ENCODE measurements at regions not wholly inside any gene's neighbourhood (a gene's known extent, or its start where the extent isn't known, plus 50 kb on each side); places are given as distances from the start of the nearest gene placed in this dataset.

- DNase-seq (no peak), ATAC-seq (replicated peaks) (no peak)
- Mint-ChIP-seq H3K36me3 (ENCODE audit: insufficient read depth) (no peaks in the 10 kb centered on the region), H3K27me3 (peaks cover 36 to 82% of the 10 kb centered on the region in 2 donors), H3K9me3 (no peaks in the 10 kb centered on the region), H3K4me3 (no peak overlapping the region), H3K27ac (no peak overlapping the region), H3K4me1 (ENCODE audit: low read depth in 2 of 2) (no peaks in the 10 kb centered on the region)
These were observed 74.6 kb upstream of the KCND3 start for GRCh38 chr1:112063781-112064728.

GRCh38 chr1:112067989-112068388, 78.5 kb upstream of the KCND3 start:
- H3K4me3 Mint-ChIP-seq = no peak overlapping the region
- H3K27me3 Mint-ChIP-seq = peaks cover 41 to 68% of the 10 kb centered on the region in 2 donors
- DNase-seq = no peak
- ATAC-seq (replicated peaks) = no peak
- H3K4me1 Mint-ChIP-seq (ENCODE audit: low read depth in 2 of 2) = no peaks in the 10 kb centered on the region
- peaks cover 0 to 5% of the 10 kb centered on the region in 2 donors for H3K9me3 Mint-ChIP-seq
- no peak overlapping the region for H3K27ac Mint-ChIP-seq
- no peaks in the 10 kb centered on the region for H3K36me3 Mint-ChIP-seq (ENCODE audit: insufficient read depth)

DNA sequence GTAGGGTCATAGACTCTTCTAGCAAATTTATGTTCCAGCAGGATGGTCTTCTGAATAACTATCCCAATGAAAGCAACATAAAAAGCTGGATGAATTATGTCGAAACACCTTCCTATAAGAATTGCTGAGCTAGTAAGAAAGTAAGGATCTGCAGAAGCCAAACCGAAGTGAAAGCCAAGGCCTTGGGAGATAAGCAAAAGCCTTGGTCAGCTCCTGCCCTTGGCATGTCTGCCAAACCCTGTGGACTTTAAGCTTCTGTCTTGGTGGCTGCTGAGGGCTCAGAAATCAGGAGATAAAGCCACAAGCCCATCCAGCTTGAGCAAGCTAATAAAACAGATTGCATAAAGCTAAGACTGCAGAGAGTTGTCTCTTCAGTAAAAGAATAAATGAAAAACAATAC, 81.2 kb upstream of the KCND3 start:
- DNase-seq (no peak), ATAC-seq (replicated peaks) (no peak)
- no peak overlapping the region for H3K4me3 Mint-ChIP-seq
- no peak overlapping the region for H3K27ac Mint-ChIP-seq
- peaks cover 0 to 5% of the 10 kb centered on the region in 2 donors for H3K9me3 Mint-ChIP-seq
- no peaks in the 10 kb centered on the region for H3K4me1 Mint-ChIP-seq (ENCODE audit: low read depth in 2 of 2)
- no peaks in the 10 kb centered on the region for H3K36me3 Mint-ChIP-seq (ENCODE audit: insufficient read depth)
- peaks cover 35 to 48% of the 10 kb centered on the region in 2 donors for H3K27me3 Mint-ChIP-seq

DNA sequence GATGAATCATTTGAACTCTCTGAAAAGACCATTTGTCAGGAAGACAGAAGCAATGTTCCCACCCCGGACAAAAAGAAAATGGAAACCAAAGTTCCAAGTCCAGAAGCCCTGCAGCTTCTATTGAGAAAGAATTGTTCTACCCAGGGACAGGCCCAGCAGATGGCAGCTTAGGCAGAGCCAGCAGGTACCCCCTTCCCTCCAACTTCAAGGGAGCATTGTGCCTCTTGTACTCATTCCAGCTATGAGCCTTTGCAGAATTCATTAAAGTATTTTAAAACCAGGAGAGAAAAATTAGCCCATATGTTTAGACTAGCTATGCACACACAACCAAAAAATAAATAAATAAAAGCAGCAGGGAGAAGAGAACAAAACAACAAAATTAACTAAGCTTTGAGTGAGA, 85.2 kb upstream of the KCND3 start:
- Mint-ChIP-seq H3K36me3 (ENCODE audit: insufficient read depth) (no peaks in the 10 kb centered on the region), H3K27ac (no peak overlapping the region), H3K9me3 (peaks cover 0 to 5% of the 10 kb centered on the region in 2 donors), H3K27me3 (peaks cover 16 to 20% of the 10 kb centered on the region in 2 donors), H3K4me1 (ENCODE audit: low read depth in 2 of 2) (no peaks in the 10 kb centered on the region), H3K4me3 (no peak overlapping the region)
- ATAC-seq (replicated peaks) = no peak
- DNase-seq = no peak

DNA sequence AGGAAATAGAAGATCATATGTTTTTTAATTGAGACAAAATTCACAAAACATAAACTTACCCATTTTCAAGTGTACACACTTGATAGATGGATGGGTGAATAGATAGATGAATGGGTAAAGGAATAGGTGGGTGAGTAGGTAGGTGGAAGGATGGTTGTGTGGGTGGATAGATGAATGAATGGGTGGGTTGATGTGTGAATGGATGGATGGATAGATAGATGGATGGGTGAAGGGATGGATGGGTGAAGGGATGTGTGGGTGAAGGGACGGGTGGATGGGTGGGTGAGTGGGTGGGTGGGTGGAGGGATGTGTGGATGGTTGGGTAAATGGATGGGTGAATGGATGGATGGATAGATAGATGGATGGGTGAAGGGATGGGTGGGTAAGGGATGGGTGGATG, 86.1 kb upstream of the KCND3 start:
- DNase-seq = no peak
- H3K27ac Mint-ChIP-seq = no peak overlapping the region
- peaks cover 13 to 20% of the 10 kb centered on the region in 2 donors for H3K27me3 Mint-ChIP-seq
- H3K4me1 Mint-ChIP-seq (ENCODE audit: low read depth in 2 of 2) = no peaks in the 10 kb centered on the region
- no peaks in the 10 kb centered on the region for H3K36me3 Mint-ChIP-seq (ENCODE audit: insufficient read depth)
- no peak overlapping the region for H3K4me3 Mint-ChIP-seq
- no peaks in the 10 kb centered on the region for H3K9me3 Mint-ChIP-seq
- ATAC-seq (replicated peaks) = no peak

- Mint-ChIP-seq H3K27me3 (peaks cover 14 to 27% of the 10 kb centered on the region in 2 donors), H3K36me3 (ENCODE audit: insufficient read depth) (no peaks in the 10 kb centered on the region), H3K4me3 (no peak overlapping the region), H3K9me3 (no peaks in the 10 kb centered on the region), H3K4me1 (ENCODE audit: low read depth in 2 of 2) (no peaks in the 10 kb centered on the region), H3K27ac (no peak overlapping the region)
- ATAC-seq (replicated peaks) (no peak), DNase-seq (no peak)
These were observed 90.0 kb upstream of the KCND3 start for GRCh38 chr1:112079446-112079845.

GRCh38 chr1:112083487-112083886, 94.0 kb upstream of the KCND3 start:
- Mint-ChIP-seq H3K27me3 (peaks cover 31 to 33% of the 10 kb centered on the region in 2 donors), H3K4me3 (no peak overlapping the region), H3K9me3 (no peaks in the 10 kb centered on the region), H3K27ac (no peak overlapping the region), H3K36me3 (ENCODE audit: insufficient read depth) (no peaks in the 10 kb centered on the region), H3K4me1 (ENCODE audit: low read depth in 2 of 2) (no peaks in the 10 kb centered on the region)
- no peak for DNase-seq
- no peak for ATAC-seq (replicated peaks)

DNA sequence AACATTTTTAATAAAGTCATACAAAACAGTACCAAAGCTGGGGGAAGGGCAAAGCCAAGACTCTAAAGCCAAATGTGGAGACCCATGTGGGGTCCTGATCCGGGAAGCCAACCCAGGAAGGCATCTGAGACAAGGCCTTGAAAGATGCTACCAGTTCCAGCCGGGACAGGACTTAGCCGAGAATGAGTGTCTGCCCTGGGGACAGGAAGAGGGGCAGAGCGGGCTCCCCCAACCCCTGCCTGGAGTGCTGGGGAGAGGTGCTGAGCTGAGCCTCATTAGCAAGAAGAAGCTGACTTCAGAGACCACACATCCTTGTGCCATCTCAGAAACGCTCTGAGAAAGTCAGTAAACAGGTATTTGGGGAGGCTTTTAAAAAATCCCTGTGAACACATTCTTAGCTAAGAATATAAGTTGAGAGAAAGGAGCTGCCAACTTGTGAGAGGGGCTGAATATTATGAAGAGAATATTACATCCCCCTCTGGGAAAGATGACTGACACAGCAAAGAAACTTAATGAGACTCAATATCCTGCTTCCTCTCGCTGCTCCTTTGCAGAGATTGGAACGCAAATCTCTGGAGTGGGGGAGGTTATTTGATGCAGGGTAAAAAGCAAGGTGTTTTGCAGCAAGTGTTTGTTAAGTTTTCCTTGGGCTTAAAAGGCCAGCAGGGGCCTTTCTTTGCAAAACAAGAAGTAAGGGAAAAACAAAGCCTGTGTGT, 103.3 kb upstream of the KCND3 start:
- Mint-ChIP-seq H3K36me3 (ENCODE audit: insufficient read depth) (no peaks in the 10 kb centered on the region), H3K27me3 (peaks cover 59 to 68% of the 10 kb centered on the region in 2 donors), H3K4me3 (no peak overlapping the region), H3K27ac (no peak overlapping the region), H3K4me1 (ENCODE audit: low read depth in 2 of 2) (no peaks in the 10 kb centered on the region), H3K9me3 (no peaks in the 10 kb centered on the region)
- ATAC-seq (replicated peaks) (no peak), DNase-seq (no peak)

DNA sequence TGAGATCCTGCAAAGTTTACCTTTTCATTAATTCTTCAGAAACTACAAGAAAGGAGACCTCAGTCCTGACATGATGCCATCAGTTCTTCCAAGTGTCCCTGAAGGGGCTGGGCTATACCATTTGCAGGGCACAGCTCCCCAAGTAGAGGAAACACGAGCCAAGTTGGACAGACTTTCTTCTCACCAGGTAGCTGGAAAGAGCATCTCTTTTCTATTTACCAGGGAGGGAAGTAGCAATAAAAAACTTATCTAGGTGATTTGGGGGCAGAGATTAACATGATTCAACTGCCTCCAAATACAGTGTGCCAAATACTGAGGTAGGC, 103.9 kb upstream of the KCND3 start:
- Mint-ChIP-seq H3K9me3 (no peaks in the 10 kb centered on the region), H3K27me3 (peaks cover 54 to 64% of the 10 kb centered on the region in 2 donors), H3K27ac (no peak overlapping the region), H3K36me3 (ENCODE audit: insufficient read depth) (no peaks in the 10 kb centered on the region), H3K4me1 (ENCODE audit: low read depth in 2 of 2) (no peaks in the 10 kb centered on the region), H3K4me3 (no peak overlapping the region)
- DNase-seq (no peak), ATAC-seq (replicated peaks) (no peak)

- no peaks in the 10 kb centered on the region for H3K36me3 Mint-ChIP-seq (ENCODE audit: insufficient read depth)
- no peak for DNase-seq
- no peak overlapping the region for H3K4me3 Mint-ChIP-seq
These were observed 110.5 kb upstream of the KCND3 start for GRCh38 chr1:112099979-112100378.

GRCh38 chr1:112105557-112105956, 116.1 kb upstream of the KCND3 start:
- Mint-ChIP-seq H3K4me1 (ENCODE audit: low read depth in 2 of 2) (no peaks in the 10 kb centered on the region), H3K36me3 (ENCODE audit: insufficient read depth) (no peaks in the 10 kb centered on the region)
- ATAC-seq (replicated peaks) = no peak

More at GRCh38 chr1:112099979-112100378, 110.5 kb upstream of the KCND3 start:
- no peak for ATAC-seq (replicated peaks)
- Mint-ChIP-seq H3K9me3 (no peaks in the 10 kb centered on the region), H3K27ac (no peak overlapping the region), H3K4me1 (ENCODE audit: low read depth in 2 of 2) (no peaks in the 10 kb centered on the region), H3K27me3 (peaks cover 17 to 29% of the 10 kb centered on the region in 2 donors)

GRCh38 chr1:112110031-112110430, 120.6 kb upstream of the KCND3 start:
- Mint-ChIP-seq H3K27me3 (peaks cover 47 to 58% of the 10 kb centered on the region in 2 donors), H3K27ac (no peak overlapping the region), H3K4me1 (ENCODE audit: low read depth in 2 of 2) (no peaks in the 10 kb centered on the region), H3K4me3 (no peak overlapping the region), H3K36me3 (ENCODE audit: insufficient read depth) (no peaks in the 10 kb centered on the region), H3K9me3 (peaks cover 0 to 5% of the 10 kb centered on the region in 2 donors)
- ATAC-seq (replicated peaks) (no peak), DNase-seq (no peak)

More at GRCh38 chr1:112105557-112105956, 116.1 kb upstream of the KCND3 start:
- Mint-ChIP-seq H3K27ac (no peak overlapping the region), H3K27me3 (peaks cover 30 to 43% of the 10 kb centered on the region in 2 donors), H3K9me3 (no peaks in the 10 kb centered on the region), H3K4me3 (no peak overlapping the region)
- DNase-seq = no peak

- H3K27me3 Mint-ChIP-seq = peaks cover 46 to 65% of the 10 kb centered on the region in 2 donors
- no peak for DNase-seq
- ATAC-seq (replicated peaks) = no peak
- peaks cover 0 to 5% of the 10 kb centered on the region in 2 donors for H3K9me3 Mint-ChIP-seq
- no peak overlapping the region for H3K27ac Mint-ChIP-seq
- no peaks in the 10 kb centered on the region for H3K36me3 Mint-ChIP-seq (ENCODE audit: insufficient read depth)
- H3K4me1 Mint-ChIP-seq (ENCODE audit: low read depth in 2 of 2) = no peaks in the 10 kb centered on the region
- no peak overlapping the region for H3K4me3 Mint-ChIP-seq
These were observed 122.3 kb upstream of the KCND3 start for GRCh38 chr1:112111734-112112133.

DNA sequence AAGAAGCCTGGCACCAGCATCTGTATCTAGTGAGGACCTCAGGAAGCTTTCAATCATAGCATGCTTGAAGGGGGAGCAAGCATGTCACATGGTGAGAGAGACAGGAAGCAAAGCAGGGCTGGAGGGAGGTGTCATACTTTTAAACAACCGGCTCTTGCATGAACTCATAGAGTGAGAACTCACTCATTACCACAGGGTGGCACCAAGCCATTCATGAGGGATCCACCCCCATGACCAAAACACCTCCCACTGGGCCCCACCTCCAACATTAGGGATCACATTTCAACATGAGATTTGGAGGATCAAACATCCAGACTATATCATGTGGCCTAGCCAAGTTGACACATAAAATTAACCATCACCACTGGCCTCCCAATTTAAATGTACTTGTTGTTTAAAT, 125.1 kb upstream of the KCND3 start:
- Mint-ChIP-seq H3K4me3 (no peak overlapping the region), H3K27ac (no peak overlapping the region), H3K4me1 (ENCODE audit: low read depth in 2 of 2) (no peaks in the 10 kb centered on the region), H3K36me3 (ENCODE audit: insufficient read depth) (no peaks in the 10 kb centered on the region), H3K27me3 (peaks cover 45 to 55% of the 10 kb centered on the region in 2 donors), H3K9me3 (peaks cover 0 to 5% of the 10 kb centered on the region in 2 donors)
- ATAC-seq (replicated peaks) (no peak), DNase-seq (no peak)
